Esophagus muscularis mucosa (tissue), 4 donors: ENCODE measurements at regions not wholly inside any gene's neighbourhood (a gene's known extent, or its start where the extent isn't known, plus 50 kb on each side); places are given as distances from the start of the nearest gene placed in this dataset.

Source experiments
- EP300 ChIP-seq: sonication (generic); formaldehyde crosslinking; IDR thresholded peaks from one replicate; pipeline ENCODE4 v1.6.1; 2017; ENCODE audit warnings: antibody characterized with exemption
- POLR2A ChIP-seq: fragments of 450-650 bp; IDR thresholded peaks from one replicate; pipeline ENCODE4 v1.6.1; 2017; ENCODE audit warnings: antibody characterized with exemption, moderate library complexity, mild to moderate bottlenecking, low read depth
- POLR2AphosphoS5 ChIP-seq, 2 donors: sonication (generic); formaldehyde crosslinking; IDR thresholded peaks; one replicate each; pipeline ENCODE4 v1.6.1; 2017; ENCODE audit warnings: antibody characterized with exemption in 2 of 2
- TF ChIP-seq, protein P1 (sequence below), 3 experiments: fragments of 200-600 bp in 2 of 3; fragments of 450-650 bp in 1 of 3; sonication (generic) in 2 of 3; IDR thresholded peaks; one replicate each; pipeline ENCODE4 v1.5.1; 2017 to 2019; ENCODE audit warnings: antibody characterized with exemption in 3 of 3, mild to moderate bottlenecking in 2 of 3, moderate library complexity in 1 of 3

GRCh38 chr15:35289024-35289617 is 204.0 kb upstream of the NANOGP8 start:
- TF ChIP-seq POLR2AphosphoS5 (IDR thresholded peaks at IDR 0.05) (no peak), EP300 (no peak), POLR2A (no peak)
- TF ChIP-seq, protein P1, sequence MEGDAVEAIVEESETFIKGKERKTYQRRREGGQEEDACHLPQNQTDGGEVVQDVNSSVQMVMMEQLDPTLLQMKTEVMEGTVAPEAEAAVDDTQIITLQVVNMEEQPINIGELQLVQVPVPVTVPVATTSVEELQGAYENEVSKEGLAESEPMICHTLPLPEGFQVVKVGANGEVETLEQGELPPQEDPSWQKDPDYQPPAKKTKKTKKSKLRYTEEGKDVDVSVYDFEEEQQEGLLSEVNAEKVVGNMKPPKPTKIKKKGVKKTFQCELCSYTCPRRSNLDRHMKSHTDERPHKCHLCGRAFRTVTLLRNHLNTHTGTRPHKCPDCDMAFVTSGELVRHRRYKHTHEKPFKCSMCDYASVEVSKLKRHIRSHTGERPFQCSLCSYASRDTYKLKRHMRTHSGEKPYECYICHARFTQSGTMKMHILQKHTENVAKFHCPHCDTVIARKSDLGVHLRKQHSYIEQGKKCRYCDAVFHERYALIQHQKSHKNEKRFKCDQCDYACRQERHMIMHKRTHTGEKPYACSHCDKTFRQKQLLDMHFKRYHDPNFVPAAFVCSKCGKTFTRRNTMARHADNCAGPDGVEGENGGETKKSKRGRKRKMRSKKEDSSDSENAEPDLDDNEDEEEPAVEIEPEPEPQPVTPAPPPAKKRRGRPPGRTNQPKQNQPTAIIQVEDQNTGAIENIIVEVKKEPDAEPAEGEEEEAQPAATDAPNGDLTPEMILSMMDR (IDR thresholded peaks at IDR 0.05), result peak; percentile 69 to 77 (median 77)
